ENCODE measurements at regions not wholly inside any gene's neighbourhood (a gene's known extent, or its start where the extent isn't known, plus 50 kb on each side); places are given as distances from the start of the nearest gene placed in this dataset.

GRCh38 chr11:69968396-69969347, 109.4 kb upstream of the ANO1 start:
- TF ChIP-seq EZH2 (IDR thresholded peaks at IDR 0.05; ENCODE audit: borderline replicate concordance, low read length): no peak
- TF ChIP-seq CTCF (IDR thresholded peaks at IDR 0.05; ENCODE audit: low read length): no peak

Data from OCI-LY1 (cell line).